K562 (cell line): ENCODE measurements at regions not wholly inside any gene's neighbourhood (a gene's known extent, or its start where the extent isn't known, plus 50 kb on each side); places are given as distances from the start of the nearest gene placed in this dataset.
A peak's percentile ranks its signal among the peaks of the same experiment; 100 is the strongest.

Source experiments
- ADNP ChIP-seq: fragments of 200-800 bp; sonication (Bioruptor generic); IDR thresholded peaks from 2 replicates; pipeline ENCODE4 v1.6.1; 2016; ENCODE audit warnings: missing genetic modification characterization, missing compliant biosample characterization
- CBX3 ChIP-seq, 2 experiments: IDR thresholded peaks; 1 replicate in 1 of 2; 2 replicates in 1 of 2; pipeline ENCODE4 v1.6.1; 2012; ENCODE audit warnings: inconsistent platforms in 2 of 2, low read length in 2 of 2, borderline replicate concordance in 1 of 2, control low read depth in 1 of 2
- CREM ChIP-seq: IDR thresholded peaks from 2 replicates; pipeline ENCODE4 v1.6.1; 2014; ENCODE audit warnings: antibody characterized with exemption, low read depth
- CXXC5 ChIP-seq: fragments of 250-450 bp; sonication (Bioruptor Pico); IDR thresholded peaks from 2 replicates; pipeline ENCODE4 v1.8.0; 2022; ENCODE audit warnings: inconsistent platforms, mild to moderate bottlenecking, moderate library complexity
- EZH2 ChIP-seq: IDR thresholded peaks from 2 replicates; pipeline ENCODE4 v1.6.1; 2012; ENCODE audit warnings: low read depth, mild to moderate bottlenecking, inconsistent platforms, low read length, borderline replicate concordance
- FIP1L1 ChIP-seq: fragments of 200-400 bp; formaldehyde crosslinking; IDR thresholded peaks from 2 replicates; pipeline ENCODE4 v1.6.1; 2018; ENCODE audit warnings: mild to moderate bottlenecking, low read depth, low read length; ENCODE audit not compliant: poor library complexity, severe bottlenecking
- KDM5B ChIP-seq: fragments of 200-600 bp; sonication (generic); IDR thresholded peaks from 2 replicates; pipeline ENCODE4 v1.6.1; 2012; ENCODE audit warnings: low read depth, mild to moderate bottlenecking, moderate library complexity, low read length, control low read depth, inconsistent platforms; ENCODE audit not compliant: insufficient replicate concordance
- KLF6 ChIP-seq: fragments of 250-450 bp; sonication (Bioruptor Pico); IDR thresholded peaks from 2 replicates; pipeline ENCODE4 v1.4.0; 2020; ENCODE audit warnings: mild to moderate bottlenecking, moderate library complexity, borderline replicate concordance
- MAFF ChIP-seq: IDR thresholded peaks from 2 replicates; pipeline ENCODE4 v1.6.1; 2012; ENCODE audit warnings: low read length, improper control_type of control experiment
- MAFK ChIP-seq: IDR thresholded peaks from 2 replicates; pipeline ENCODE4 v1.6.1; 2011; ENCODE audit warnings: low read length, improper control_type of control experiment
- MECOM ChIP-seq: fragments of 250-450 bp; sonication (Bioruptor Pico); IDR thresholded peaks from 2 replicates; pipeline ENCODE4 v1.8.0; 2022; ENCODE audit warnings: inconsistent platforms
- NFE2 ChIP-seq: IDR thresholded peaks from 2 replicates; pipeline ENCODE4 v1.6.1; 2014; ENCODE audit warnings: antibody characterized with exemption, low read depth
- NR3C1 ChIP-seq: sonication (generic); formaldehyde crosslinking; IDR thresholded peaks from 2 replicates; pipeline ENCODE4 v1.8.1; 2022; ENCODE audit warnings: missing genetic modification reagents
- POLR2B ChIP-seq: fragments of 450-650 bp; IDR thresholded peaks from 2 replicates; pipeline ENCODE4 v1.6.1; 2018; ENCODE audit warnings: low read depth; ENCODE audit not compliant: partially characterized antibody
- POLR3A ChIP-seq: IDR thresholded peaks from 2 replicates; pipeline ENCODE4 v1.6.1; 2011; ENCODE audit warnings: borderline replicate concordance, mild to moderate bottlenecking, moderate library complexity; ENCODE audit not compliant: insufficient read length, insufficient read depth; ENCODE audit errors: extremely low read depth
- POLR3G ChIP-seq: IDR thresholded peaks from 2 replicates; pipeline ENCODE4 v1.6.1; 2011; ENCODE audit not compliant: insufficient read length, insufficient replicate concordance; ENCODE audit errors: extremely low read depth
- RAD51 ChIP-seq: fragments of 450-650 bp; IDR thresholded peaks from 2 replicates; pipeline ENCODE4 v1.7.1; 2016; ENCODE audit warnings: low read depth, mild to moderate bottlenecking, borderline replicate concordance
- TSHZ1 ChIP-seq: fragments of 250-450 bp; sonication (Bioruptor Pico); IDR thresholded peaks from 2 replicates; pipeline ENCODE4 v1.4.0; 2020; ENCODE audit warnings: mild to moderate bottlenecking, moderate library complexity
- ZKSCAN8 ChIP-seq: fragments of 200-800 bp; sonication (Bioruptor generic); IDR thresholded peaks from 2 replicates; pipeline ENCODE4 v1.6.1; 2016; ENCODE audit warnings: missing genetic modification characterization, missing compliant biosample characterization
- ZNF764 ChIP-seq: fragments of 250-450 bp; sonication (Bioruptor Pico); IDR thresholded peaks from 2 replicates; pipeline ENCODE4 v1.4.0; 2020; ENCODE audit warnings: low read depth, mild to moderate bottlenecking, moderate library complexity
- ZSCAN29 ChIP-seq: fragments of 450-650 bp; IDR thresholded peaks from 2 replicates; pipeline ENCODE4 v1.6.1; 2017
- TF ChIP-seq, protein P1 (sequence below): sonication (generic); formaldehyde crosslinking; IDR thresholded peaks from 2 replicates; pipeline ENCODE4 v1.4.0; 2020; ENCODE audit warnings: mild to moderate bottlenecking, missing genetic modification reagents
- TF ChIP-seq, protein P2 (sequence below): fragments of 250-450 bp; sonication (Bioruptor Pico); IDR thresholded peaks from 2 replicates; pipeline ENCODE4 v1.5.0; 2021

GRCh38 chr2:144582651-144583380 is 62.9 kb upstream of the ZEB2 start (continued):
- TF ChIP-seq POLR3A: no peak
- TF ChIP-seq KLF6 (CRISPR knock-in tag): 0 out of 2 replicates have a peak, but pooled peaks have one; percentile 21
- TF ChIP-seq ZSCAN29: no peak
- TF ChIP-seq ZNF764 (CRISPR knock-in tag): no peak
- TF ChIP-seq, protein P1, sequence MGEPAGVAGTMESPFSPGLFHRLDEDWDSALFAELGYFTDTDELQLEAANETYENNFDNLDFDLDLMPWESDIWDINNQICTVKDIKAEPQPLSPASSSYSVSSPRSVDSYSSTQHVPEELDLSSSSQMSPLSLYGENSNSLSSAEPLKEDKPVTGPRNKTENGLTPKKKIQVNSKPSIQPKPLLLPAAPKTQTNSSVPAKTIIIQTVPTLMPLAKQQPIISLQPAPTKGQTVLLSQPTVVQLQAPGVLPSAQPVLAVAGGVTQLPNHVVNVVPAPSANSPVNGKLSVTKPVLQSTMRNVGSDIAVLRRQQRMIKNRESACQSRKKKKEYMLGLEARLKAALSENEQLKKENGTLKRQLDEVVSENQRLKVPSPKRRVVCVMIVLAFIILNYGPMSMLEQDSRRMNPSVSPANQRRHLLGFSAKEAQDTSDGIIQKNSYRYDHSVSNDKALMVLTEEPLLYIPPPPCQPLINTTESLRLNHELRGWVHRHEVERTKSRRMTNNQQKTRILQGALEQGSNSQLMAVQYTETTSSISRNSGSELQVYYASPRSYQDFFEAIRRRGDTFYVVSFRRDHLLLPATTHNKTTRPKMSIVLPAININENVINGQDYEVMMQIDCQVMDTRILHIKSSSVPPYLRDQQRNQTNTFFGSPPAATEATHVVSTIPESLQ: no peak; the same call in 1 of the 2 replicates
- peak; percentile 94 for TF ChIP-seq NFE2
- no peak for TF ChIP-seq POLR3G
- peak; percentile 83 for TF ChIP-seq CREM
- peak; percentile 97 for TF ChIP-seq CXXC5
- no peak for TF ChIP-seq NR3C1 (CRISPR knock-in tag)
- TF ChIP-seq RAD51: peak; percentile 73
- TF ChIP-seq ADNP (tag): peak; percentile 25; the same call in 1 of the 2 replicates
- peak; percentile 76 for TF ChIP-seq MECOM (CRISPR knock-in tag)
- peak; percentile 71; the same call in 1 of the 2 replicates for TF ChIP-seq MAFF
- TF ChIP-seq MAFK: peak; percentile 81
- peak; percentile 69 for TF ChIP-seq KDM5B
- TF ChIP-seq EZH2: no peak
- TF ChIP-seq ZKSCAN8 (CRISPR knock-in tag): no peak
- TF ChIP-seq, protein P2, sequence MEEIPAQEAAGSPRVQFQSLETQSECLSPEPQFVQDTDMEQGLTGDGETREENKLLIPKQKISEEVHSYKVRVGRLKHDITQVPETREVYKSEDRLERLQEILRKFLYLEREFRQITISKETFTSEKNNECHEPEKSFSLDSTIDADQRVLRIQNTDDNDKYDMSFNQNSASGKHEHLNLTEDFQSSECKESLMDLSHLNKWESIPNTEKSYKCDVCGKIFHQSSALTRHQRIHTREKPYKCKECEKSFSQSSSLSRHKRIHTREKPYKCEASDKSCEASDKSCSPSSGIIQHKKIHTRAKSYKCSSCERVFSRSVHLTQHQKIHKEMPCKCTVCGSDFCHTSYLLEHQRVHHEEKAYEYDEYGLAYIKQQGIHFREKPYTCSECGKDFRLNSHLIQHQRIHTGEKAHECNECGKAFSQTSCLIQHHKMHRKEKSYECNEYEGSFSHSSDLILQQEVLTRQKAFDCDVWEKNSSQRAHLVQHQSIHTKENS: no peak
- peak; percentile 64 for TF ChIP-seq POLR2B
- TF ChIP-seq TSHZ1 (CRISPR knock-in tag): peak; percentile 43; the same call in 1 of the 2 replicates
- TF ChIP-seq CBX3 (IDR thresholded peaks at IDR 0.05; ENCODE audit: borderline replicate concordance in 1 of 2, low read length in 2 of 2): peak in 1 of 2 experiments; percentile 94; a peak in 2 of 3 replicates
- TF ChIP-seq FIP1L1: no peak
